C4-2B (cell line): ENCODE measurements at regions not wholly inside any gene's neighbourhood (a gene's known extent, or its start where the extent isn't known, plus 50 kb on each side); places are given as distances from the start of the nearest gene placed in this dataset.

ENCODE experiments used
- H3K27ac ChIP-seq: fragments of 450-650 bp; 2 replicates; pipeline ENCODE4 v1.5.1; 2017
- ZFX ChIP-seq: fragments of 450-650 bp; IDR thresholded peaks from 2 replicates; pipeline ENCODE4 v1.6.1; 2017
- TF ChIP-seq, protein P1 (sequence below): fragments of 450-650 bp; conservative IDR thresholded peaks from 2 replicates; pipeline ENCODE4 v1.5.1; 2017; ENCODE audit warnings: mild to moderate bottlenecking

DNA sequence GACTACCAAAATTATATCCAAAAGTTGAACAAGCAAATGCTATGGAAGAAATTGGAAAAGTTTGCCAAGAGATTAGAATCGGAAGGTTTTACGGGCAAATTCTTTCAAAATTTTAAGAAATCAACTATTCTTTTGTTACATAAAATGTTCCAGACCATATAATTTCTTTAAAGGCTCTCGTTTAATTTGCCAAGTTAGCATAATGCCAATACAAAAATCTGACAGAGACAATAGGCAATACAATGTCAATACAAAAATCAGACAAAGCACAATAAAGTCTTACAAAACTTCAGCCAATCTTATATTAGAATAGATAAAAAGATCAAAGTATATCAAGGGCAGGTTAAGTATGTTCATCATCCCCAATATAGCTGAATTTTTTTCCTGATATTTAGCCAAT is 224.2 kb downstream of the BCL11A start:
- H3K27ac ChIP-seq = no peak overlapping the region
- TF ChIP-seq, protein P1, sequence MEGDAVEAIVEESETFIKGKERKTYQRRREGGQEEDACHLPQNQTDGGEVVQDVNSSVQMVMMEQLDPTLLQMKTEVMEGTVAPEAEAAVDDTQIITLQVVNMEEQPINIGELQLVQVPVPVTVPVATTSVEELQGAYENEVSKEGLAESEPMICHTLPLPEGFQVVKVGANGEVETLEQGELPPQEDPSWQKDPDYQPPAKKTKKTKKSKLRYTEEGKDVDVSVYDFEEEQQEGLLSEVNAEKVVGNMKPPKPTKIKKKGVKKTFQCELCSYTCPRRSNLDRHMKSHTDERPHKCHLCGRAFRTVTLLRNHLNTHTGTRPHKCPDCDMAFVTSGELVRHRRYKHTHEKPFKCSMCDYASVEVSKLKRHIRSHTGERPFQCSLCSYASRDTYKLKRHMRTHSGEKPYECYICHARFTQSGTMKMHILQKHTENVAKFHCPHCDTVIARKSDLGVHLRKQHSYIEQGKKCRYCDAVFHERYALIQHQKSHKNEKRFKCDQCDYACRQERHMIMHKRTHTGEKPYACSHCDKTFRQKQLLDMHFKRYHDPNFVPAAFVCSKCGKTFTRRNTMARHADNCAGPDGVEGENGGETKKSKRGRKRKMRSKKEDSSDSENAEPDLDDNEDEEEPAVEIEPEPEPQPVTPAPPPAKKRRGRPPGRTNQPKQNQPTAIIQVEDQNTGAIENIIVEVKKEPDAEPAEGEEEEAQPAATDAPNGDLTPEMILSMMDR = no peak
- TF ChIP-seq ZFX = no peak

DNA sequence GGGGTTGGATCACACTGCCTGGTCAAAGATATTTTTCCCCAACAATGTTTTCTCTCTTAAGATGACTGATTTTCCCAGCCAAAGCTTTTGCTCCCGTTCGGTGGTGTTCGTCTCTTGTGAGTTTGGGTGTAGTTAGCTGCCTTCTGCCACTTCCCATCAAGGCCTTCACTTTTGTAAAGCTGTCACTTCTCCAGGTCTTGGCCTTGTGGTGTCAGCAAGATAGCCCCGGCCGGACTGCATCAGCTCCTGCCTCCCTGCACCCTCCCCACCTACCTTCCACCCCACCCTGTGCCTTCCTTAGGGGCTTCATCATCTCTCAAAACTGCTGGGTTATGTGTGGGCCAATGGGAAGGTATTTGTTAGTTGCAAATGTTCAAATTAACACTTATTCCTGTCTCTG is 228.9 kb downstream of the BCL11A start:
- H3K27ac ChIP-seq = no peak overlapping the region
- TF ChIP-seq ZFX = no peak
- TF ChIP-seq, protein P1 = no peak

DNA sequence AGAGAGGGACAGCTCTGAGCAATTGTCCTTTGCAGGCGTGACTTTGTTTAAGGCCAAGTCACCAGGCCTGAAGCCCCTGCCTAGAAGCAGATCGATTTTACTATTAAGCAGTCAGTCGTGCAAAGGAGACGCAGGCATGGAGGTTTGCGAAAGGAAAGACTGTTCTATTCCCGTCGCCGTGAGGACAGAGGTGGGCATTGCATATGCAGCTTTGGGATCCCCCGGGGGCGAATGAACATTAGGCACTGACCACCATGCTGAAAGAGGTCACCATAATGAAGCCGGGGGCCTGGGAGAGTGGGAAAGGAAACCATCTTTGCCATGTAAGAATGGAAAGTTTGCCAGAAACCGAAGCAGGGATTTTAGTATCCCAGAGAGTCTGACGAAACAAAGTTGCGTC is 231.6 kb downstream of the BCL11A start:
- H3K27ac ChIP-seq = no peak overlapping the region
- TF ChIP-seq ZFX = no peak
- TF ChIP-seq, protein P1 = no peak

DNA sequence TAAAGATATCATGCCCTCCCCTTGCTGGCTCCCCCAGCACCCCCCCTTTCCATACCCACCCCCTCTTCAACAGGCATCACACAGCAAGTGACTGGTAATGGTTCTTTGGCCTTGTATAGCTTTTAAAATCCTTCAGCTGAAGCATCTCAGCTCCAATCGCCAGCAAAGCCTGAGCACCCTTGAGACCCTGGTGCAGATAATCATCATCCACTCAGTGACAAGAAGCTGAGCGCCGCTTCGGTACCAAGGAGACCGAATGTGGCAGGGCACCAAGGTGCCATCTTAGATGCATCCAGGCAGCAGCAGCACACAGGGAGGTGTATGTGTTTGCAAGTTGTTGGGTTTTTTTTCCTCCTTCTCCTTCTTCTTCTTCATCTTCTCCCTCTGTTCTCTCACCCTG is 232.7 kb downstream of the BCL11A start:
- TF ChIP-seq, protein P1 = no peak
- TF ChIP-seq ZFX = no peak
- H3K27ac ChIP-seq = no peak overlapping the region

DNA sequence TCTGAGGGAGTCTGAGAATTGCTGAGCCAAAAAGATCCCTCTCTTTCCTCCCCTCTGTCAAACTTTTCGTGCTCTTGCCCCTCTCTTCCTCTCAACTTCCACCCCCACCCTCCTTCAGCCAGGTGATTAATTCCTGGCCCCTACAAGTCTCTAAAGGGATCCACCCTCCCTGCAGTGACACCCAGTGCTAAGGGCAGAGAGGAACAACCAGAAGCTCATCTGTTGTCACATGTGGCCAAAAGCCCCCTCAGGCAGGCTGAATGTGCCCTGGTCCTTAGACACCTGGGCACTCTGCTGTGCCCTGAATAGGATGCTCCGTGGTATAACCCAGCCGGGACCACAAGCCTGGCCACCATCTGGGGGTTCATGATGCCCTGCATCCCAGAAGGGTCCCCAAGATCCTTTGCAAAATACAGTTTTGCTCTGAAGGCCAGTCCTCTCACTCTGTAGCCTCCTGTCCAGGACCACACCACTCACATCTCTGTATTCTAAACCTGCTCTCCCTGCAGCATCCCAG is 234.4 kb downstream of the BCL11A start:
- no peak overlapping the region for H3K27ac ChIP-seq
- no peak for TF ChIP-seq ZFX

DNA sequence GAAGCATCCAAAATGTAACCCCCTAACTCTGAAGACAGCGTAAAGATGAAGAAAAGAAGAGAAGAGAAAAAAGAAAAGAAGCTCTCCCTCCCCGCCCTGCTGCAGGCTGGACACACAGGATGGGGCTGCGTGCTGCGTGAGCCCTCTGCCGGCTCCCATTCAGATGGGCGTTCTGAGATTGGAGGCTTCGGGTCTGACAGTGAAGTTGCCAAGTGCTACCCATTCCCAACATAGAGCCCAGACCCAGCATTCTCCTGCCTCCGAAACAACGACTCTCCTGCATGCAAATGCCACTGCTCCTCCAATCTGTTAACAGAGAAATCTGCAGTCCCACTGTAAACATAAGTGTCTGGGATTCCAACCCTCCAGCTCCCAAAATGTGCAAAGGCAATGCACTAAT is 234.9 kb downstream of the BCL11A start:
- no peak overlapping the region for H3K27ac ChIP-seq
- TF ChIP-seq ZFX = no peak
- TF ChIP-seq, protein P1 = no peak

DNA sequence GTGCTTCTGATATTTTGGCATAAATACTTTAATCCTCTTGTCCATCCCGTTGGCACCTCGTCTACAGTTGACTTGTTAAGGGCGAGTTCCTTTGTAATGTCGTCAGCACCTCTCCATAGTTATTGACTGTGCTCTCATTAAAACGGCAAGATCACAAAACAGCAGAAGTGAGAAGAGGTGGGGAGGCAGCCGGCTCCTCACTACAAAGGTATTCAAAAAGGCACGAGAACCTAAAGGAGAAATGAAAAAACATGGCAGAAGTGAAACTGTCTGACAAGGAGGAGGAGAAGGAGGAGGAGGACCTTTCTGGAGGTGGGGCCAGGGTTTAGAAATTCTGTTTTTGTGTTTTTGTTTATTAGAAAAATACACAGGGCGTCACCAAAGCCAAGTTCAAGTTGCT is 235.6 kb downstream of the BCL11A start:
- TF ChIP-seq, protein P1 = no peak
- TF ChIP-seq ZFX = no peak
- no peak overlapping the region for H3K27ac ChIP-seq

DNA sequence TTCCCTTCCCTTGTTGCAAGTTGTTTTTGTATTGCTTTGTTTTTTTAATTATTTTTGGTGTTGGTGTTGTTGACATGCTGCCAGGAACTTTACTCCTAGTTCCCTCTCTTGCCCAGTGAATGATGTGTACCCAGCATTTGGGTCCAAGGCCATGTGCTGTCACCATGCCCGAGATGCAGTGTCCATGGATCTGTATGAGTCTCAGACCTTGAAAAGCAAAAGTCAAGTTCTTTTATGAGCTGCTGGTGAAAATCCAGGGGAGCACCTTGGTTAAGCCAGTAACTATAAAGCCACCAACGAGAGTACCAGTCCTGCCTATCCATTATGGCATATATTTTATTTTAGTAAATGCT is 236.4 kb downstream of the BCL11A start:
- no peak for TF ChIP-seq ZFX
- TF ChIP-seq, protein P1 = no peak
- no peak overlapping the region for H3K27ac ChIP-seq
